ENCODE measurements at regions not wholly inside any gene's neighbourhood (a gene's known extent, or its start where the extent isn't known, plus 50 kb on each side); places are given as distances from the start of the nearest gene placed in this dataset.

DNA sequence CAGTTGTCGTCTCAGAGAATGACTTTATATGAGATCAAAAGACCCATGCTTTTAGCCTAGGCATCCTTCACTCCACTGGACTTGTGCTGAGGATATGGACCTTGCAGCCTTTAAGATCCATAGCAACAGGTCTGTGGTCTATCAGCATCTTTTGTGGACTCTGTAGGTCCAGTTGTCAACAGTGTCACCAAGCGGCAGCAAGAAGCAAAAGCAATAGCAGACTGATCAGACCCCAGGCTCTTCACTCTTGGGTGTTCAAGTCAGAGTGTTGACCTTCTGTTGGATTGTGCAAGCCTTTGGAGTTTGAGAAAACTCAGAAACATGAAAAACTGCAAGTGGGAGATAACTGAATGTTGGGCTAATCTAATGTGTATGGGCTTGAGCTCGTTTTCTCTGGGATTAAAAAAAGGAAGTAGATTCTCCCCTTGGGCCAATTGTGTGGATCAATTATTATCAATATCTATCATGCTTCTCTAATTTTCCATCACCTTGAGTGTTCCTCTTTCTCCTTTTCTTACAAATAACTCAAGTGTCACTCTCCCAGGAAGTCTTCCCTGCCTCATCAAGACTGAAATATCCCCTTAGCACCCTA lies 144.2 kb downstream of the LYPLAL1 start (continued):
- TF ChIP-seq, protein P1, sequence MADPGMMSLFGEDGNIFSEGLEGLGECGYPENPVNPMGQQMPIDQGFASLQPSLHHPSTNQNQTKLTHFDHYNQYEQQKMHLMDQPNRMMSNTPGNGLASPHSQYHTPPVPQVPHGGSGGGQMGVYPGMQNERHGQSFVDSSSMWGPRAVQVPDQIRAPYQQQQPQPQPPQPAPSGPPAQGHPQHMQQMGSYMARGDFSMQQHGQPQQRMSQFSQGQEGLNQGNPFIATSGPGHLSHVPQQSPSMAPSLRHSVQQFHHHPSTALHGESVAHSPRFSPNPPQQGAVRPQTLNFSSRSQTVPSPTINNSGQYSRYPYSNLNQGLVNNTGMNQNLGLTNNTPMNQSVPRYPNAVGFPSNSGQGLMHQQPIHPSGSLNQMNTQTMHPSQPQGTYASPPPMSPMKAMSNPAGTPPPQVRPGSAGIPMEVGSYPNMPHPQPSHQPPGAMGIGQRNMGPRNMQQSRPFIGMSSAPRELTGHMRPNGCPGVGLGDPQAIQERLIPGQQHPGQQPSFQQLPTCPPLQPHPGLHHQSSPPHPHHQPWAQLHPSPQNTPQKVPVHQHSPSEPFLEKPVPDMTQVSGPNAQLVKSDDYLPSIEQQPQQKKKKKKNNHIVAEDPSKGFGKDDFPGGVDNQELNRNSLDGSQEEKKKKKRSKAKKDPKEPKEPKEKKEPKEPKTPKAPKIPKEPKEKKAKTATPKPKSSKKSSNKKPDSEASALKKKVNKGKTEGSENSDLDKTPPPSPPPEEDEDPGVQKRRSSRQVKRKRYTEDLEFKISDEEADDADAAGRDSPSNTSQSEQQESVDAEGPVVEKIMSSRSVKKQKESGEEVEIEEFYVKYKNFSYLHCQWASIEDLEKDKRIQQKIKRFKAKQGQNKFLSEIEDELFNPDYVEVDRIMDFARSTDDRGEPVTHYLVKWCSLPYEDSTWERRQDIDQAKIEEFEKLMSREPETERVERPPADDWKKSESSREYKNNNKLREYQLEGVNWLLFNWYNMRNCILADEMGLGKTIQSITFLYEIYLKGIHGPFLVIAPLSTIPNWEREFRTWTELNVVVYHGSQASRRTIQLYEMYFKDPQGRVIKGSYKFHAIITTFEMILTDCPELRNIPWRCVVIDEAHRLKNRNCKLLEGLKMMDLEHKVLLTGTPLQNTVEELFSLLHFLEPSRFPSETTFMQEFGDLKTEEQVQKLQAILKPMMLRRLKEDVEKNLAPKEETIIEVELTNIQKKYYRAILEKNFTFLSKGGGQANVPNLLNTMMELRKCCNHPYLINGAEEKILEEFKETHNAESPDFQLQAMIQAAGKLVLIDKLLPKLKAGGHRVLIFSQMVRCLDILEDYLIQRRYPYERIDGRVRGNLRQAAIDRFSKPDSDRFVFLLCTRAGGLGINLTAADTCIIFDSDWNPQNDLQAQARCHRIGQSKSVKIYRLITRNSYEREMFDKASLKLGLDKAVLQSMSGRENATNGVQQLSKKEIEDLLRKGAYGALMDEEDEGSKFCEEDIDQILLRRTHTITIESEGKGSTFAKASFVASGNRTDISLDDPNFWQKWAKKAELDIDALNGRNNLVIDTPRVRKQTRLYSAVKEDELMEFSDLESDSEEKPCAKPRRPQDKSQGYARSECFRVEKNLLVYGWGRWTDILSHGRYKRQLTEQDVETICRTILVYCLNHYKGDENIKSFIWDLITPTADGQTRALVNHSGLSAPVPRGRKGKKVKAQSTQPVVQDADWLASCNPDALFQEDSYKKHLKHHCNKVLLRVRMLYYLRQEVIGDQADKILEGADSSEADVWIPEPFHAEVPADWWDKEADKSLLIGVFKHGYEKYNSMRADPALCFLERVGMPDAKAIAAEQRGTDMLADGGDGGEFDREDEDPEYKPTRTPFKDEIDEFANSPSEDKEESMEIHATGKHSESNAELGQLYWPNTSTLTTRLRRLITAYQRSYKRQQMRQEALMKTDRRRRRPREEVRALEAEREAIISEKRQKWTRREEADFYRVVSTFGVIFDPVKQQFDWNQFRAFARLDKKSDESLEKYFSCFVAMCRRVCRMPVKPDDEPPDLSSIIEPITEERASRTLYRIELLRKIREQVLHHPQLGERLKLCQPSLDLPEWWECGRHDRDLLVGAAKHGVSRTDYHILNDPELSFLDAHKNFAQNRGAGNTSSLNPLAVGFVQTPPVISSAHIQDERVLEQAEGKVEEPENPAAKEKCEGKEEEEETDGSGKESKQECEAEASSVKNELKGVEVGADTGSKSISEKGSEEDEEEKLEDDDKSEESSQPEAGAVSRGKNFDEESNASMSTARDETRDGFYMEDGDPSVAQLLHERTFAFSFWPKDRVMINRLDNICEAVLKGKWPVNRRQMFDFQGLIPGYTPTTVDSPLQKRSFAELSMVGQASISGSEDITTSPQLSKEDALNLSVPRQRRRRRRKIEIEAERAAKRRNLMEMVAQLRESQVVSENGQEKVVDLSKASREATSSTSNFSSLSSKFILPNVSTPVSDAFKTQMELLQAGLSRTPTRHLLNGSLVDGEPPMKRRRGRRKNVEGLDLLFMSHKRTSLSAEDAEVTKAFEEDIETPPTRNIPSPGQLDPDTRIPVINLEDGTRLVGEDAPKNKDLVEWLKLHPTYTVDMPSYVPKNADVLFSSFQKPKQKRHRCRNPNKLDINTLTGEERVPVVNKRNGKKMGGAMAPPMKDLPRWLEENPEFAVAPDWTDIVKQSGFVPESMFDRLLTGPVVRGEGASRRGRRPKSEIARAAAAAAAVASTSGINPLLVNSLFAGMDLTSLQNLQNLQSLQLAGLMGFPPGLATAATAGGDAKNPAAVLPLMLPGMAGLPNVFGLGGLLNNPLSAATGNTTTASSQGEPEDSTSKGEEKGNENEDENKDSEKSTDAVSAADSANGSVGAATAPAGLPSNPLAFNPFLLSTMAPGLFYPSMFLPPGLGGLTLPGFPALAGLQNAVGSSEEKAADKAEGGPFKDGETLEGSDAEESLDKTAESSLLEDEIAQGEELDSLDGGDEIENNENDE (IDR thresholded peaks at IDR 0.05; ENCODE audit: insufficient replicate concordance, low read length) = no peak
